H1 (cell line): ENCODE measurements at regions not wholly inside any gene's neighbourhood (a gene's known extent, or its start where the extent isn't known, plus 50 kb on each side); places are given as distances from the start of the nearest gene placed in this dataset.

Experiments
- CHD7 ChIP-seq: fragments of 300-600 bp; sonication (generic); IDR thresholded peaks from 2 replicates; pipeline ENCODE4 v1.7.1; 2012; ENCODE audit warnings: low read length, moderate library complexity, mild to moderate bottlenecking, inconsistent platforms; ENCODE audit not compliant: insufficient replicate concordance
- CTCF ChIP-seq, 3 experiments: IDR thresholded peaks; 1 replicate in 2 of 3; 2 replicates in 1 of 3; pipeline versions ENCODE4 v1.5.1 to v1.6.1; 2011; ENCODE audit warnings: low read length in 3 of 3, mild to moderate bottlenecking in 3 of 3, inconsistent platforms in 2 of 3, low read depth in 1 of 3, moderate library complexity in 1 of 3; ENCODE audit not compliant: insufficient read depth in 1 of 3; ENCODE audit errors: control extremely low read depth in 1 of 3
- RBBP5 ChIP-seq: IDR thresholded peaks from 2 replicates; pipeline ENCODE4 v1.7.1; 2012; ENCODE audit warnings: low read depth, mild to moderate bottlenecking, inconsistent platforms, low read length, moderate library complexity, borderline replicate concordance
- TAF7 ChIP-seq: optimal IDR thresholded peaks from 2 replicates; pipeline ENCODE3; 2011; ENCODE audit warnings: low read depth, mild to moderate bottlenecking, inconsistent platforms, low read length, moderate library complexity, borderline replicate concordance

GRCh38 chr10:29007370-29007747 lies 281.5 kb upstream of the LYZL1 start (continued):
- no peak for TF ChIP-seq CTCF (IDR thresholded peaks at IDR 0.05; ENCODE audit: control extremely low read depth in 1 of 3, insufficient read depth in 1 of 3, low read depth in 1 of 3, low read length in 3 of 3)
- TF ChIP-seq RBBP5: no peak
- TF ChIP-seq TAF7: no peak
- TF ChIP-seq CHD7: no peak
